Tibial nerve (tissue), 4 donors: ENCODE measurements at regions not wholly inside any gene's neighbourhood (a gene's known extent, or its start where the extent isn't known, plus 50 kb on each side); places are given as distances from the start of the nearest gene placed in this dataset.

Experiments used
- EP300 ChIP-seq, 2 donors: sonication (generic); formaldehyde crosslinking; IDR thresholded peaks; one replicate each; pipeline ENCODE4 v1.6.1; 2017; ENCODE audit warnings: antibody characterized with exemption in 2 of 2, mild to moderate bottlenecking in 1 of 2
- POLR2A ChIP-seq, 2 donors: fragments of 450-650 bp; IDR thresholded peaks; one replicate each; pipeline ENCODE4 v1.6.1; 2017; ENCODE audit warnings: antibody characterized with exemption in 2 of 2, mild to moderate bottlenecking in 2 of 2, moderate library complexity in 2 of 2
- TF ChIP-seq, protein P1 (sequence below), 5 experiments: fragments of 200-600 bp in 3 of 5; fragments of 450-650 bp in 2 of 5; sonication (generic) in 3 of 5; IDR thresholded peaks; one replicate each; pipeline ENCODE4 v1.5.1; 2016 to 2019; ENCODE audit warnings: antibody characterized with exemption in 5 of 5, mild to moderate bottlenecking in 3 of 5, moderate library complexity in 2 of 5

DNA sequence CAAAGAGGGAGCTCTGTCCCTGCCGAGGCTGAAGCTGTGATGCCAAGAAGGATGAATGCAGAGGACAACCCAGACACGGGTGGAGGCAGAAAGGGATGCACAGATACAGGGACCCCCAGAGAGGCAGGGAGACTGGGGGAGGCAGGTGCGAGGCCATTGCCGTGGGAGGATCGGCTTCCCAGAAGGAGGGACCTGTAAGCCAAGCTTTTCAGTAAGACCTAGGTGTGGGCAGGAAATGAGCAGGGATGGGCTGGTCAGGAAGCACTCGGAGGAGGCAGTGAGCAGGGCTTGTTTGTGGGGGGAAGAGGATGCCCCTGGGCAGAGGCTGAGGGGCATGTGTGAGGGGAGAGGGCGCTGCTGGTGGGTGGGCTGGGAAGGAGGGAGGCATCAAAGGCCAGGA, 67.7 kb upstream of the WNT4 start:
- TF ChIP-seq, protein P1, sequence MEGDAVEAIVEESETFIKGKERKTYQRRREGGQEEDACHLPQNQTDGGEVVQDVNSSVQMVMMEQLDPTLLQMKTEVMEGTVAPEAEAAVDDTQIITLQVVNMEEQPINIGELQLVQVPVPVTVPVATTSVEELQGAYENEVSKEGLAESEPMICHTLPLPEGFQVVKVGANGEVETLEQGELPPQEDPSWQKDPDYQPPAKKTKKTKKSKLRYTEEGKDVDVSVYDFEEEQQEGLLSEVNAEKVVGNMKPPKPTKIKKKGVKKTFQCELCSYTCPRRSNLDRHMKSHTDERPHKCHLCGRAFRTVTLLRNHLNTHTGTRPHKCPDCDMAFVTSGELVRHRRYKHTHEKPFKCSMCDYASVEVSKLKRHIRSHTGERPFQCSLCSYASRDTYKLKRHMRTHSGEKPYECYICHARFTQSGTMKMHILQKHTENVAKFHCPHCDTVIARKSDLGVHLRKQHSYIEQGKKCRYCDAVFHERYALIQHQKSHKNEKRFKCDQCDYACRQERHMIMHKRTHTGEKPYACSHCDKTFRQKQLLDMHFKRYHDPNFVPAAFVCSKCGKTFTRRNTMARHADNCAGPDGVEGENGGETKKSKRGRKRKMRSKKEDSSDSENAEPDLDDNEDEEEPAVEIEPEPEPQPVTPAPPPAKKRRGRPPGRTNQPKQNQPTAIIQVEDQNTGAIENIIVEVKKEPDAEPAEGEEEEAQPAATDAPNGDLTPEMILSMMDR (IDR thresholded peaks at IDR 0.05), result no peak
- TF ChIP-seq EP300 (IDR thresholded peaks at IDR 0.05), result no peak
- TF ChIP-seq POLR2A (IDR thresholded peaks at IDR 0.05), result no peak
